OCI-LY1 (cell line): ENCODE measurements at regions not wholly inside any gene's neighbourhood (a gene's known extent, or its start where the extent isn't known, plus 50 kb on each side); places are given as distances from the start of the nearest gene placed in this dataset.

Source experiments
- EZH2 ChIP-seq: fragments of 200-600 bp; sonication (generic), shearing (Covaris generic); IDR thresholded peaks from 2 replicates; pipeline ENCODE4 v1.8.0; 2017; ENCODE audit warnings: borderline replicate concordance, mixed run types, mild to moderate bottlenecking, antibody characterized with exemption, low read length, moderate library complexity, mixed read lengths
- TF ChIP-seq, protein P1 (sequence below): fragments of 200-600 bp; sonication (generic), shearing (Covaris generic); IDR thresholded peaks from 2 replicates; pipeline ENCODE4 v1.5.1; 2017; ENCODE audit warnings: mild to moderate bottlenecking, antibody characterized with exemption, low read length, moderate library complexity, mixed read lengths

GRCh38 chr2:19231625-19232024, 126.8 kb downstream of the OSR1 start:
- no peak for TF ChIP-seq EZH2
- TF ChIP-seq, protein P1, sequence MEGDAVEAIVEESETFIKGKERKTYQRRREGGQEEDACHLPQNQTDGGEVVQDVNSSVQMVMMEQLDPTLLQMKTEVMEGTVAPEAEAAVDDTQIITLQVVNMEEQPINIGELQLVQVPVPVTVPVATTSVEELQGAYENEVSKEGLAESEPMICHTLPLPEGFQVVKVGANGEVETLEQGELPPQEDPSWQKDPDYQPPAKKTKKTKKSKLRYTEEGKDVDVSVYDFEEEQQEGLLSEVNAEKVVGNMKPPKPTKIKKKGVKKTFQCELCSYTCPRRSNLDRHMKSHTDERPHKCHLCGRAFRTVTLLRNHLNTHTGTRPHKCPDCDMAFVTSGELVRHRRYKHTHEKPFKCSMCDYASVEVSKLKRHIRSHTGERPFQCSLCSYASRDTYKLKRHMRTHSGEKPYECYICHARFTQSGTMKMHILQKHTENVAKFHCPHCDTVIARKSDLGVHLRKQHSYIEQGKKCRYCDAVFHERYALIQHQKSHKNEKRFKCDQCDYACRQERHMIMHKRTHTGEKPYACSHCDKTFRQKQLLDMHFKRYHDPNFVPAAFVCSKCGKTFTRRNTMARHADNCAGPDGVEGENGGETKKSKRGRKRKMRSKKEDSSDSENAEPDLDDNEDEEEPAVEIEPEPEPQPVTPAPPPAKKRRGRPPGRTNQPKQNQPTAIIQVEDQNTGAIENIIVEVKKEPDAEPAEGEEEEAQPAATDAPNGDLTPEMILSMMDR: no peak
